Brain microvascular endothelial cell (primary cell): ENCODE measurements at regions not wholly inside any gene's neighbourhood (a gene's known extent, or its start where the extent isn't known, plus 50 kb on each side); places are given as distances from the start of the nearest gene placed in this dataset.

Source experiments
- DNase-seq: peaks from one replicate; pipeline ENCODE4 v3.0.0-alpha.2; 2020
- H3K27ac ChIP-seq: fragments of 250-450 bp; sonication (Bioruptor Pico); 2 replicates; pipeline ENCODE4 v1.5.1; 2020; ENCODE audit warnings: mild to moderate bottlenecking, moderate library complexity
- H3K27me3 ChIP-seq: fragments of 250-450 bp; sonication (Bioruptor Pico); replicated peaks from 2 replicates; pipeline ENCODE4 v1.5.1; 2020; ENCODE audit warnings: mild to moderate bottlenecking
- H3K36me3 ChIP-seq: fragments of 250-450 bp; sonication (Bioruptor Pico); replicated peaks from 2 replicates; pipeline ENCODE4 v1.5.1; 2020; ENCODE audit warnings: mild to moderate bottlenecking
- H3K4me3 ChIP-seq: 2 replicates; pipeline ENCODE4 v1.5.1; 2011; ENCODE audit warnings: low read depth, mild to moderate bottlenecking, control low read depth, low read length, moderate library complexity
- in situ Hi-C: cut with HindIII; loops from 2 replicates; pipeline ENCODE4 v1.10.0; 2017; ENCODE audit warnings: low sequenced_read_pairs, low pct_ligation_motif_present
- TF ChIP-seq, protein P1 (sequence below): IDR thresholded peaks from 2 replicates; pipeline ENCODE4 v1.5.1; 2011; ENCODE audit warnings: low read depth, mild to moderate bottlenecking, moderate library complexity, low read length, control low read depth, inconsistent platforms; ENCODE audit errors: missing control alignments

DNA sequence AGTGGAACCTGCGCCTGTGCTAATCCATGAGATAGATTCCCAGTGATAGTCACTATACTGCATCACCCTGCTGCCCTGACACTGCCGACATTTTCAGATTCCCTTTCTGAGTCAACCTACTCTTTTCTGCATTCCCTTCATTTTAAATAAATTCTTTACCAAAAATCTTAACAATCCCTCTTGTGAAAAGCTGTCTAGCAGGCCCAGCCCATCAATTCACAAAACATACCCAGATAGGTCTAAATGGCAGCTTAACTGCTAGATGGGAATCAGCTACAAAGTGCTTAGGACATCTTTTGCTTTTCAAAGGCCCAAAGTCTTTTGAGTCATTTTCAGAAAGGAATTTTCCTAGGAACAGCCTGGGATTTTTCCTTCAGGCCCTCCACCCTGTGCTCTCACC is 180.1 kb upstream of the PTBP2 start:
- in situ Hi-C loops: no loop called here
- TF ChIP-seq, protein P1, sequence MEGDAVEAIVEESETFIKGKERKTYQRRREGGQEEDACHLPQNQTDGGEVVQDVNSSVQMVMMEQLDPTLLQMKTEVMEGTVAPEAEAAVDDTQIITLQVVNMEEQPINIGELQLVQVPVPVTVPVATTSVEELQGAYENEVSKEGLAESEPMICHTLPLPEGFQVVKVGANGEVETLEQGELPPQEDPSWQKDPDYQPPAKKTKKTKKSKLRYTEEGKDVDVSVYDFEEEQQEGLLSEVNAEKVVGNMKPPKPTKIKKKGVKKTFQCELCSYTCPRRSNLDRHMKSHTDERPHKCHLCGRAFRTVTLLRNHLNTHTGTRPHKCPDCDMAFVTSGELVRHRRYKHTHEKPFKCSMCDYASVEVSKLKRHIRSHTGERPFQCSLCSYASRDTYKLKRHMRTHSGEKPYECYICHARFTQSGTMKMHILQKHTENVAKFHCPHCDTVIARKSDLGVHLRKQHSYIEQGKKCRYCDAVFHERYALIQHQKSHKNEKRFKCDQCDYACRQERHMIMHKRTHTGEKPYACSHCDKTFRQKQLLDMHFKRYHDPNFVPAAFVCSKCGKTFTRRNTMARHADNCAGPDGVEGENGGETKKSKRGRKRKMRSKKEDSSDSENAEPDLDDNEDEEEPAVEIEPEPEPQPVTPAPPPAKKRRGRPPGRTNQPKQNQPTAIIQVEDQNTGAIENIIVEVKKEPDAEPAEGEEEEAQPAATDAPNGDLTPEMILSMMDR: no peak
- H3K36me3 ChIP-seq: no peaks in the 10 kb centered on the region
- no peaks in the 10 kb centered on the region for H3K27me3 ChIP-seq
- H3K27ac ChIP-seq: no peak overlapping the region
- no peak overlapping the region for H3K4me3 ChIP-seq
- DNase-seq: no peak

DNA sequence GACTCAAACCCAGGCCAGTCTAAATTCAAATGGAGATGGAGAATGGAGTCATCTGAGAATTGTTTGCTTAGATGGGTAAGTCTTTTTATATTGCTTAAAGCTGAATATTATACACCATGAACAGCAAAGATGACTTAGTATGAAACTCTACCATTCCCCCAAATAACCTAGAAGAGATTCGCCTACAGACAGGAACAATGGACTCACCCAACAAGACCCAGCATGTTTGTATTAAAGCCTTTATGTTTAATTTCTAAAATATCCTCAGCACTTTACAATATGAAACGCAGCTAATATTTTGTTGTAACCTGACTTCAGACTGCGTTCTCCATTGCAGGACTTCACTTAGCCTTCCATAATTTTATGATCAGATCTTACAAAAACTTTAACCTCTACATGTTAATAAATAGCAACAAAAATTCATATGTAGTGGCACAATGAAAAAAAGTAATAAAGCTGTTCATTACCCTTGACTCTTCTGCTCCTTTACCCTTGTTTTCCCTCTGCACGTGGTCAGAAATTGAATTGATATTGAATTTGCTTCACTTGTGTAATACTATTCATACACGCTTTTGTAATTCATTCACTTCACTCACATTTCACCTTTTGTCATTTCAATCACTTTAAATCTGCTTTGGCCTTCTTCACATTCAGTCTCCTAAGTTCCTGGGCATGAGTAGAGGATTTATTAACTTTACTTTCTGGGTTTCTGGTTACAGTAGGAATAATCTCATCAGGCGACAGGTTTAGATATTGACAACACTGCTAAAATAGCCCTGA is 177.3 kb upstream of the PTBP2 start:
- H3K4me3 ChIP-seq: no peak overlapping the region
- H3K27ac ChIP-seq: no peak overlapping the region
- no peaks in the 10 kb centered on the region for H3K27me3 ChIP-seq
- DNase-seq: no peak
- TF ChIP-seq, protein P1: no peak
- in situ Hi-C loops: no loop called here
- no peaks in the 10 kb centered on the region for H3K36me3 ChIP-seq

GRCh38 chr1:96544831-96545221 is 176.8 kb upstream of the PTBP2 start:
- no peaks in the 10 kb centered on the region for H3K27me3 ChIP-seq
- H3K36me3 ChIP-seq: no peaks in the 10 kb centered on the region
- in situ Hi-C loops: no loop called here
- H3K4me3 ChIP-seq: no peak overlapping the region
- H3K27ac ChIP-seq: no peak overlapping the region
- TF ChIP-seq, protein P1: no peak
- DNase-seq: no peak

DNA sequence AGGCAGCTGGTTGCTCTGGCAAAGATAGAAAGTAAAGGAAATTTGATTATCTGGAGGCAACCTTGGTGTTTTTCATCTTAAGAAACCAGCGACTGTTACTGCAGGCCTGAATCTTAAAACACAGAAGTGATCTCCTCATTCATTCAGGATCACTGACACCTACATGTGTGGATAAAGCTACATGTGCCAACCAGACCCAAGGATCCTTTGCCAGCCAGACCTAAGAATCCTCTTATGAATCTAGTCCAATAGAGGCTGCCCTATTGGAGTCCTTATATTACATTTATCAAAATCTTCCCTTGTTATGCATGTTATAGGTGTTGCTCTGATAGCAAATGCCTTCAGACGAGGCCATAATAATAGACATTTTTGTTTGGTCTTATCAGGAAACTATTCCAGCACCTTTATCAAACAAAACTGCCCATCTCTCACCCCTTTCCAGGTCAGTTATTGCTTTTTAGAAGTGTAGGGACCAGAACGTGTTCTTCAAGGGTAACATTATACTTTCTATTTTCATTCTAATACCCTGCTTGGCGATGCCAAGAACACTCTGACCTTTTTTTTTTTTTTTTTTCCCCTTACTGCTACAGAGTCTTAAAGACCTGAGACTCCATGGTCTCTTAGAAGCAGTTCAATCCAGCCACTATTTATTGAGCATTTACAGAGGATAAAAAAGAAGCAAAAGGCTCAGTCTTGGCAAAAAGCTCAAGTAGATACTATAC is 175.5 kb upstream of the PTBP2 start:
- in situ Hi-C loops: no loop called here
- TF ChIP-seq, protein P1: no peak
- DNase-seq: no peak
- H3K36me3 ChIP-seq: no peaks in the 10 kb centered on the region
- no peak overlapping the region for H3K27ac ChIP-seq
- H3K4me3 ChIP-seq: no peak overlapping the region
- no peaks in the 10 kb centered on the region for H3K27me3 ChIP-seq

DNA sequence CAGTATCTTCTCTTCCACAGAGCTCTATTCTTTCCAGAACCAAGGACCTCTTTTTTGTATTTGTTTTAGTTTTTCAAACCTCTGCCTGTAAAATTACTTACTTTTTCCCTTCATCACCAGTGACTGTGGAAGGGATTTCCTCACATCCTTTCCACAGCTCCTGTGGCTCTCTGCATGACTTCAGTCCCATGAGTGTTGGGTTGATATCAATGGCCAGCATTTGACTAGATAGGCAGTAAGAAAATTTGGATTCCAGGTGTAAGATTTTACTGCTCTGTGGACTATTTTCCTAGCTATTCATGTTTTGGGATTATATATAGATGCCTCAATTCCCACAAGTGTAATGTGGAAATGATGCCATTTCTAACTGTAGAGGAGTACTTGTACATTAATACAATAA is 171.5 kb upstream of the PTBP2 start:
- Histone ChIP-seq H3K36me3 (no peaks in the 10 kb centered on the region), H3K4me3 (no peak overlapping the region), H3K27me3 (no peaks in the 10 kb centered on the region), H3K27ac (no peak overlapping the region)
- in situ Hi-C loops: no loop called here
- DNase-seq: no peak
- TF ChIP-seq, protein P1: no peak
